Femur (tissue), 1 donor: ENCODE measurements at regions not wholly inside any gene's neighbourhood (a gene's known extent, or its start where the extent isn't known, plus 50 kb on each side); places are given as distances from the start of the nearest gene placed in this dataset.
"Not testable (repeated sequence)": the region's sequence is repeated elsewhere in the genome, so short reads cannot be mapped to it uniquely, and the experiment has no call there.

ENCODE experiments used
- DNase-seq: peaks from one replicate; pipeline ENCODE4 v3.0.0-alpha.2; 2017

DNA sequence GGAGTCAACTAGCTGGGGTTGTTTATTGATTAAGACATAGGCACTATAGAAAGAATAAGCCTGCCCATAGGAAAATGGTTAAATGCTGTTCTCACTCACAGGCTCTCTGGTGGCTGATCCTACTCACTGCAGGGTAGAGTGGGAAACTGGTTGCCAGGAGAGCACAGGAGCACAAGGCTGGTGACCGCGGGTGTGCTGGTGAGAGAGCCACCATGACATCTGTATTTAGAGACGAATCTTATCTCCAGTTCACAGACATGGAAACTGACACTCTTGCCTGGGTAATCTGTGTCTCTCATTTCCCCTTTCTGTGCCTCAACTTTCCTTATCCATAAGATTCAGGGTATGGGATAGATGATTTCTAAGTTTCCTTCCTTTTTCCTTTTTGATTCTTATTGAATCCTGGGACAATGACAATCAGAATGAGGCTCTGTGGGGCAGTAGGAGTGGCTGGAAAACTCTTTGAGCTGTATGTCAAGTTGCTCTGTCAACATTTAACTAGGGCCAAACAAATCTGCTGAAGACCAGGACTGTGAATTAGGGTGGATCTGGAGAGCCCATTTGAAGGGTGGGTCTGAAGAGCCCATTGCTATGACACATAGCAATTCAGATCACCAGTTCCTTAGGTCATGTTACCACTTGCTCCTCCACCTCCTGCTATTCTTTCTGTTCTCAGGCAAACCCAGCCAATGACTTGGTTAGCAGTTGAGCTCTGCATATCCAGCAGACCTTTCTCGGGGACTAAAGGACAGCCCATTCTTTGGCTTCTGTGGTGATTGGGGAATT is 286.1 kb upstream of the TBL1XR1 start:
- no peak for DNase-seq

DNA sequence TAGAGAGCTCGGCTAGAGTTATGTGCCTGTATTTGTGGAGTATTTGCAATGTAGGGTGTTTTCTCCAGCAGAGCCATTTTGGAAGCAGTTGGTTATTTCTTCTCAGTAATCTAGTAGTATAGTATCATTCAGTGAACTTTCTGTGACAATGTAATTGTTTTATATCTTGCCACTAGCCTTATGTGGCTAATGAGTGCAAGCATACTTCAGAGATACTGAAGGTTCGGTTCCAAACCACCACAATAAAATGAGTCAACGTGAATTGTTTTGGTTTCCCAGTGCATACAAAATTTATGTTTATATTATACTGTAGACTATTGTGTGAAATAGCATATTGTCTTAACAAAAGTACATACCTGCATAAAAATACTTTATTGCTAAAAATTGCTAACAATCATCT is 286.9 kb upstream of the TBL1XR1 start:
- DNase-seq, result no peak

DNA sequence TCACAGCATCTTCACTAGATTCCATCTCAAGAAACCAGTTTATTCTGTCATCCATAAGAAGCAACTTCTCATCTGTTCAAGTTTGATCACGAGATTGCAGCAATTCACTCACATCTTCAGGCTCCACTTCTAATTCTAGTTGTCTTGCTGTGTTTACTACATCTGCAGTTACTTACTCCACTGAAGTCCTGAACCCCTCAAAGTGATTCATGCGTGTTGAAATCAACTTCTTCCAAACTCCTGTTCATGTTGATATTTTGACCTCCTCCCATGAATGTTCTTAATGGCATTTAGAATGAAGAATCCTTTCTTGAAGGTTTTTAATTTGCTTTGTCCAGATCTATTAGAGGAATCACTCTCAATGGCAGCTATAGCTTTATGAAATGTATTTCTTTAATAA is 287.6 kb upstream of the TBL1XR1 start:
- no peak for DNase-seq

DNA sequence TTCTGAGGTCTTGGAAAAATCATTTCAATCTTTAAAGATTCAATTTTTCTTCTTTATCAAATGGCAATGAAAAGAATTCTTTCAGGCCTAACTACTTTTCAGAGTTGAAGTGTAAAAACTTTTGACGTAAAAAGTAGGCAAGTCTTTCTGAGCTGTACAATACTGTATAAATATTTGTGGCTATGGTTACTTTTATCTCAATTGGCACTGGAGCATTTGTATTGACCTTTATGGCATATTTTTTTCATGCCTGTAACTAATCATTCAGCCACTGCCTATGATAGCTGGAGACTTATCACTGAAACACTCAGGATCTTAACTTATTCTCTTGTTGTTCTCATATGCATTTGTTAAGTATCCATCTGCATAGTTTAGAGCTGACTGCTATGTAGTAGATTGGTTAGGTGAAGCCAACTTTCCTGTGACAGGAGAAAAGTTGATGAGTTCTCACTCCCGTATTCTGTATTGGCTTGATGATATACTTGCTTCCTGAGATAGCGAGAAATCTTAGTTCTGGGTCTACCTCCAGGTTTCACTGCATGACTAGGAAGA is 290.4 kb upstream of the TBL1XR1 start:
- DNase-seq, result no peak

DNA sequence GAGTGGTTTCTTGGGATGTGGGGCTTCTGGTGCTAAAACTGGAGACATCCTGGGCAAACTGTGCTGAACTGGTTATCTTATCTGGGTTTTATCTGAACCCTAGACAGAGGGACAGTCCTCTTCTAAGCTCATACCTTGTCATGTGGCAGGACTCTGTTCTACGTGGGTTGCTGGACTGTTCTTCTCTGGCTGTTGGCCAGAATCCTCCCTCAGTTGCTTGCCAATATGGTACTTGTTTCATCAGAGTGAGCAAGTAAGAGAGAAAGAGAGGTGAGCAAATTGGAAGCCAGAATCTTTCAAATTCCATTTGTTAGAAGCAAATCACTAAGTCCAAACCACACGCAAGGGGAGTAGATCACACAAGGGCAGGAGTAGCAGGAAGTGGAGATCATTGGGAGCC is 291.5 kb upstream of the TBL1XR1 start:
- DNase-seq, result no peak

DNA sequence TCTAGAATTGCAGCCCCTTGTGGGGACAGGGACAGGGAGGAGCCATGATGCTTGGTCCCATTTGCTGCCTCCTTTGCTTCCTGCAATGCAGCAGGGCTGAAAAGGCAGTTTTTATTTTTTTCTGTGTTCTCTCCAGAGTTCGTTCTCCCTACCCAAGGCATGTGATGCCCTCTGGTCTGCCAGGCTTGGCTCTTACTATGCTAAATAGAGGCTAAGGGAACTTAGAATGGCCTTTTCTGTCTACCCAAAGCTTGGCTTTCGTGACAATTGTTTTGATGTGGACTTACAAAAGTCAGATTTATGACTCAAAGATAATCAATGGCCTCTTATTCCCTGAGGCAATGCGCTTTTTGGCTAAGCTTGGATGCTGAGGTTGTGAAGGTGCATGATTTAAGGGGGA is 293.3 kb upstream of the TBL1XR1 start:
- no peak for DNase-seq

DNA sequence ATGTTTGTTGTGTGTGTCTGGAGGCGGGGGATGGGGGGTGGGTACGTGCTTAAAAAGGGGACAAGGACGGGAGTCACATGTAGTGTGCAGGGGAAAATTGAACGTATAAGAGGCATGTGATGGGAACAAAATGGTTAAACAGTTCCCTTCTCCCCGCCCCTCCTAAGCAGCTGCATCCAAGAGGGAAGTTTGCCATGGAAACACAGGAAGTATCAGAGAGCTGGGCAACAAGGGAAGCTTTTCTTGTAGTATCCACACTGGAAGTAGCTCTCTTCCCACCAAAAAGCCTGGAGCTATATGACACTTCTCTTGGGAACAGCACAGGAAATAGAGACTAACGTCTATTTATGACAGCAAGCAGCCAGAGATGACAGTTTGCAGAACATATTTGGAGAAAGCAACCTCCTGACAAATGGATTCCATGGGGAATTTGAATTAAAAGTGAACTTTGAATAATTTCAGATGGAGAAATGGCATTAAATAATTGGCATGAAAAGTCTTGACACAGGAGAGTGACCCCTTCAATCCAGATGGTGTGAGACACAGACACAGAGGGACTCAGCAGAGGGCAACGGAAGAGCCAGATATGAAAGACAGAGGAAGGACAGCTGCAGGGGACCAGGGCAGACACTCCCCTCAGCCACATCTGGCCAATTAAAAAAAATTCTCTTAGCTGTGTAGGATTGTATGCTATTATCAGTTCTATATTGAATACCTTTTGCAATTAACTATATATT is 294.2 kb upstream of the TBL1XR1 start:
- DNase-seq, result peak; percentile 87

DNA sequence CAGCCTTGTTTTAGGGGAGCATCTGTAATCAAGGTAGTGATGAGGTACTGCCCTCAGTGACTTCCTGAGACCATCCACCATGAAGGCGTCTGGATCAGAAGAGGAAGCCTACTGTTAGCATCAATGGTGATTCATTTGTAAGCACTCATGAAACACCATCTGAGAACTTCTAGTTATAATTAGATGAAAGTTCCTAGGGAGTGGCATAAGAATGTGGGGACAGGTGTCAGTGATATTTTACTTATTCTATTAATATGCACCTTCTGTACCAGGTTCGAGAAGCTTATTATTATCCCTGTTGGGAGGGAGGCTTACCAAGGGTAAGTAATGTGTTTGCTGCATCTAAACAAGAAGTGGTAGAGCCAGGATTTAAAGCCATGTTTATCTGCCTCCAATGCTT is 295.8 kb upstream of the TBL1XR1 start:
- no peak for DNase-seq

DNA sequence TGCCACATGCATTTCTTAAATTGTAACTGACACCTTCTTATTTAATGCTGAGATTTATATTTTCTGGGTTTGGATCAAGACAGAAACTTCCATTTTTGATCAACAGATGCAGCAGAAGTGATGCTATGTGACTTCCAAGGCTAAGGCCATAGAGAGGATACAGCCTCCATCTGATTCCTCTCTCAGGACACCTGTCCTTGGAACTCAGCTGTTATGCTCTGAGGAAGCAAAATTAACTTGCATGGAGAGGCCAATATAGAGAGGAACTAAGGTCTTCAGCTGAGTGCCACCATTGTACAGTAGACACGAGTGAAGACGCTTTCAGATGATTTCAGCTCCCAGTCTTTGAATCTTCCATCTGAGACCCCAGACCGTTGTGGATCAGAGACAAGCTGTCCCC is 296.9 kb upstream of the TBL1XR1 start:
- DNase-seq, result no peak

DNA sequence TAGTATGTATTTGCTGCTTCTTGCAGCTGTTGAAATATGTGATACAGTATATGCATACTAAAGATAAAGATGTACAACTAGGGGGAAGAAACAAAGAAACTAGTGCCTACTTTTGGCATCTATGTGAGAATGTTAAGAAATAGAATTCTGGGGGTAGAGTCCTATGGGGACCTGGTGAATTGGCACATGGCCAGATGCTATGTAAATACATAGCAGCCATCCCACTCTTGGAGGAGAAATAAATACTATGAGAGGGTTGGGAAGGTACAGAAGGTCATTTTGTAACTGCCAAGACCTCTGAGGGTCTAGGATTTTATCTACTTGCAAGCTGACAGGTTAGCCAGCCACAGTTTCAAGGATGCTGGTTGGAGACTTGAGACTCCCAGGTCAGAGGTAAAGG is 298.3 kb upstream of the TBL1XR1 start:
- no peak for DNase-seq

DNA sequence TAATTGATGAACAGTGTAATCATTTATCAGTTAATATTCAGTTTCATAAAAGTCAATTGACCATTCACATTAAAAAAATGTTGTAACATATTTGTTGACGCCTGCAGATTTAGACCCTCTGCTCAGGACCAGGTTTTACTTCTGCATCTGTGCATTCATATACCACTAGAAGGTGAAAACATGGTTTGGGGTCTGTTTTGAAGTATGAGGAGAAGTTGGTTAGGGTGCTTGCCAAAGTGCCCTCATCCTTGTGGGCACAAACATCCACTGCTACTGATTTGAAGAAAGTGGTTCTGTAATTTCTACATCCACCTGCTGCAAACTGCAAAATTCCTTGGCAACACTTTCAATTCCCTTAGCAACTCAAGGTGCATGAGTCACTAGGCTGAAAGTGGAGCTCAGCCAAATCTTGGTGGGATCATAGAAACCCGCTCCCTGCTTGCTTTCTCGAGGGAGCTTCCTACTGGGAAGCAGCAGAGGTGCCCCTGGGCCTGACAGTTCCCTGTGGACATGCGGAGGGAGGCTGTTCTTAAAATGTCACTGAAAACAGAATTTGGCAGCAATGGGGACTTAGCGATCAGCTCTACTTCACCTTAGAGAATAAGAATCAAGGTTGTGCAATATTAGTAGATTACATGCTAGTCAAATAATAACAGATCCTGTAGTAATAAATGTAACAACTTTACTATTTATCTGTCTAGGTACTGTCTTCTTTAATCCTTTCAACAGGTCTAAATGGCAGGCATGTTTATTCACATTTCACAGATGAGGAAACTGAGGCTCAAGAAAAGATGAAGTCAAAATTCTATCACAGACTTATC is 301.0 kb upstream of the TBL1XR1 start:
- DNase-seq, result no peak

DNA sequence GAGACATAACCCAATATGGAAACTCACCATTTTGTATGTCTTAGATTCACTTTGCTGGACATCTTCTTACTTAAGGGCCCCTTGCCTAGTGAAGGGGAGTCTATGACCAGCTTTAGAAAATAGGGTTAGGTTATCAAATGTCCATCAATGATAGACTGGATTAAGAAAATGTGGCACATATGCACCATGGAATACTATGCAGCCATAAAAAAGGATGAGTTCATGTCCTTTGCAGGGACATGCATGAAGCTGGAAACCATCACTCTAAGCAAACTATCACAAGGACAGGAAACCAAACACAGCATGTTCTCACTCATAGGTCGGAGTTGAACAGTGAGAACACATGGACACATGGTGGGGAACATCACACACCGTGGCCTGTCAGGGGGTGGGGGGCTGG is 301.8 kb upstream of the TBL1XR1 start:
- DNase-seq, result not testable (repeated sequence)

DNA sequence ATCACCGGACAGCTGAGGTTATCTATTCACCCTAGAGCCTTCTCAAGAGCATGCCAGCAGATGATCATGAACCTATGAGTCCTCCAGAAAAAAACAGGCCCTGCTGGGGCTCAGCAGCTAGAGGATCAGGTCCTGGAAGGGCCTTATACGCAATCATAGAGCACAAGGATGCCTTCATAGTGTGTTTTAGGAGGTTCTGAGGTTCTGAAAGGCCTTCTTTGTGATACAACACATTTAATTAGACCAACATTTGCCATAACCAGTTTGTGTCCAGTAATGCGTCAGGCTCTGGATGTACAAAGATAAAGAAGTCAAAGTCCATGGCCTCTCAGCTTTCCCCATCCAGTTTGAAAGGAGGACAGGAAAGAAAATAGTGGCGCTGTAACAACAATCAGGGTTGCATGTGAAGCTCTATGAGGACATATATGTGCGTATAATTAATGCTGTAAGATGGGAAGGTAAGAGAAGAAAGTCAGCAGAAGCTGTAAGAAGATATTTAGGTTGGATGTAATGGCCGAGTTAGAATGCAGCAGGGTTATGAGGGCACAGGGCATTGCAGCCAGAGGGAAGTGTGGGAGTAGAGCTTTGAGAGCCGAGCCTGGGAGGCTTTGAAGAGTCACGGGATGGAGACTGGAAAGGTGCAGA is 302.6 kb upstream of the TBL1XR1 start:
- no peak for DNase-seq

DNA sequence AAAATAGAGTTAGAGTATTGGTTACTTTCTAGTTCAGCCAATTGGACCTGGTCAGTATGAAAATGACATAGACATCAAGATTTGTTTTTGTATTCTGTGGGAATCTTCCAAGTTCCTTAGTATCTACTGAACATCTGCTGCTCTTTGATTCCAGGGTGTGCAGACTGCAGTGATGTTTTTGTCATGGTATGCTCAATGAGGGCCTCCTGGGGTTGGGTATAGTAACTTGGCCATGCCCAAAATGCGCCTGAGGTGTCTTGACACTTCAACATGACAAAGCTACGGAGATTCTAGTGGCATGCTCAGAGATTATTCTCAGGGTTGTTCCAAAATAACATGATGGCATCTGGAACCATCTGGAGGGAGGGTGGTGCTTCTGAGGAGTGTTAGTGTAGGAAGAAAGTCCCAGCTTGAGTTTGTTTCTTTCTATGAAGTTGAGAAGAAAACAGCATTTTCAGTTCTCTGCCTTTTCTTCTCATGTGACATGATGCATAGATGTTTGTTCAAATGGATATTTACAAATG is 313.5 kb upstream of the TBL1XR1 start:
- DNase-seq, result no peak

DNA sequence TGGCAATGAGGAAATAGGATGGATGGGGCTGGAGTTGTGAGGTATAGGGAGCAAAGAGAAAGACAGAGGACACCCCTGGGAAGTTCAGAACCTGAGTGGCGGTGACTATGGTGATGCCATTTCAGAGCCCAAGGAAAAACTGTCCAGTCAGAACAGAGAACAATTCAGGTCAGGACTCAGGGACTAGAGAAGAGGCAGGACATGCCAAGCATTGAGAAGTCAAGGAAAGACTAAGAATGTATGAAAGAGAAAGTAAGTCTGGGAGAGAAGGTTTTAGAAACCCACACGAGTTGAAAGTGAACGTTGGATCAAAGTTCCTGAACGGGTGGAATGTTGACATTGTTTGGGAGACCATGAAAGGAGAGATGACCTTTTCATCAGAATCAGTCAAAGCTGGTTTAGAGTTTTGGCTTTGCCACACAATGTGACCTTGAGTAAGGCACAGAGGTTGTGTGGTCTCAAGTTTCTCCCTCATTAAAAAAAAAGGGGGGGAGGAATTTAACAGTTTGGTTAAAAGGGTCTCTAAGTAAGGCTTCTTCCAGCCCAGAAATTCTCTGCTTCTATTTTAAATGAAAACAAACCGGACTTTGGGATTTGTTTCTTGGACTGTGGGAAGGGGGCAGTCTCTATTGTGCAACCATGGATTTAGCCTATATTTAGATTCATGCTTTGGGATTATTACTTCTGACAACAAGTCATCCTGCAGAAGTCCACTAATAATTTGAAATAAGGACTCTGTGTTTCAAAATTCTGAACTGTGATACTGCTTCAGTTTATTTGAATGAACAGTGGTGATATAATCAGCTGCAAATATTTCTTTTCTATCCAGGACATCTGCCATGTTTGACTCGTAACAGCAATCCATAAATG is 315.9 kb upstream of the TBL1XR1 start:
- DNase-seq, result no peak

DNA sequence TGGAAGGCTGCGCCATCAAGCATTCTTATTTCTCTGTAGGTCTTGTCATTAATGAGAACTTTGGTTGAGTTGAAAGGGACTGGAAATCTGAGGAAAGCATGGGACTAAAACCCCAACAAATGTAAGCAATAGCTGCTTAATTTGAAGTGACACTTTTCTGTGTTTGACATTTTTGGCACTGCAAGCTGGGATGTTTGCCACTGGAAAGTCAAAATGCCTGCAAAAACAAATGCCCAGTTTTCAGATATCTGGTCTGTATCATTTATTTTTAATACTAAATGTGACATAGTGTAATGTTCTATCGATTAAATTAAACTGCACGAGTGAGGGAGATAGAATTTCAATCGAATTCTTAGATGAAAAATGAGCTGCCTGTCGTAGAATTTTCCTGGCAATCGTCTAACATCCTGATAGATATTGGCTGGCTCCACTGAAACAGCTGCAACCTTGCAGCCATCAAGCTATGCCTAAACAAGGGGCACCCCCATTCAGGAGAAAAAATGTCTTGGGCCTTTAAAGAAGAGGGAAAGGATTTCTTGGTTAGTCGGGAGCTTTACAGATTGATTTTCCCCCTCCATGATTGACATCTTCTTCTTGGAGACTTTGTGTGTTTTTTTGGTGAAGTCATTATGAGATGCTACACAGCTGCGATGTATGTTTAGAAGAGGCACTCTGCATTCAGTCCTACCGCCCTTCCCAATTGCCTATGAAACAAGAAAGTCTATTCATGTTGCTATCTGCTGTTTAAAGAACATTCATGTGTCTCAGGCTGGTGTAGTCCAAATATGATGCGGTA is 316.7 kb upstream of the TBL1XR1 start:
- DNase-seq, result peak; percentile 39

DNA sequence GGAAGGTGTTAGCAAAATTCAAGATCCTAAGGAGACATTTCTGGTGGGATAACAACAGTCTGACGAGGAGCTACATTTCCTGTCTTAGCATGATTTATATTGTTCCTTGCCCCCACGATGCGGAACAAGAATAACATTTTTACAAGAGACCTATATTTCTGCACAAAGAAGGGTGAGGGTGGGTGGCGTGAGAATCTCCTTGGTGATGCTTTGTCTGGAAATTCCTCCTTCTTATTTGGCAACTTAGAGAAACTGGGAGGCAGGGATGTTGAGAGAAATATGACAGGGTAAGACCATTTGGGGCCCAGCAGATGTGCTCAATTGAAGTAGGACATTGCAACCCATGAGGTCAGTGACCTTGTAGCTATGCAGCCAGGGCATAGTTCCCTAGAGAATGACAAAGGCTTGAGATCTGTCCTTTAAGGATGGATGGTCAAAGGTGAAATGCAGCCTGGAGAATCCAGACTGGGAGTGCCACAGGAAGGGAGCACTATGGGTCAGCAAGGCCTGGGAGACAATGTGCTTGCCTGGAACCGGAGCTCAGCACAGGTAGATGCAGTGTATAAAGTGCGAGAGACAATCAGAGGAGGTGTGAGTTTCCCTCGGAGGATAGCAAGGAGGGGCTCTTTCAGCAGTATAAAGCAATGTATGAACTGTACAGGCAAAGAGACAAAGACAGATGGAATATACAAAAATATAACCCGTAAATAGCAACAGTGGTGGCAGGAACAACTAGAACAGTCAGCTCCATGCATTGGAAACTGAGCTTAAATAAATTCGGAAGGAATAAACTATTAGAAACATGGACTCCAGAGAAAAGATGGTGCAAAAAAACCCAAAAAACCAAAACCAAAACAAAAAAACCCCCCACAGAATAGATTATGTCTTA is 317.6 kb upstream of the TBL1XR1 start:
- DNase-seq, result no peak

DNA sequence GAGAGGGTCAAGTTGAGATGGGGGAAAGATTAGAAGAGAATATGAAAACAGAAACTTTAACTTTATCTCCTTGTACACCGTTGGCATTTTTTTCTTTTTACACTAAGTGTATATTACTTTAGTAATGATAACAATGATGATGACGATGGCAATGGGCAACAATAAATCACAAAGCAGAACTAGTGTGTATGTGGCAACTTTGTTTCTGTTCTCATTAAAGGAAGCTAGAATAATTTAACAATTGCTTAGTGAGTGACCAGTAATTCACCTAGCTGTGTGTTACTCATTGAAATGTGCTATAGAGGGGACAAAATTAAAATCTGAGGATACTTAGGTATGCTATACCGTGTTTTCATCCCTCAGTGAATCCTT is 318.5 kb upstream of the TBL1XR1 start:
- no peak for DNase-seq

DNA sequence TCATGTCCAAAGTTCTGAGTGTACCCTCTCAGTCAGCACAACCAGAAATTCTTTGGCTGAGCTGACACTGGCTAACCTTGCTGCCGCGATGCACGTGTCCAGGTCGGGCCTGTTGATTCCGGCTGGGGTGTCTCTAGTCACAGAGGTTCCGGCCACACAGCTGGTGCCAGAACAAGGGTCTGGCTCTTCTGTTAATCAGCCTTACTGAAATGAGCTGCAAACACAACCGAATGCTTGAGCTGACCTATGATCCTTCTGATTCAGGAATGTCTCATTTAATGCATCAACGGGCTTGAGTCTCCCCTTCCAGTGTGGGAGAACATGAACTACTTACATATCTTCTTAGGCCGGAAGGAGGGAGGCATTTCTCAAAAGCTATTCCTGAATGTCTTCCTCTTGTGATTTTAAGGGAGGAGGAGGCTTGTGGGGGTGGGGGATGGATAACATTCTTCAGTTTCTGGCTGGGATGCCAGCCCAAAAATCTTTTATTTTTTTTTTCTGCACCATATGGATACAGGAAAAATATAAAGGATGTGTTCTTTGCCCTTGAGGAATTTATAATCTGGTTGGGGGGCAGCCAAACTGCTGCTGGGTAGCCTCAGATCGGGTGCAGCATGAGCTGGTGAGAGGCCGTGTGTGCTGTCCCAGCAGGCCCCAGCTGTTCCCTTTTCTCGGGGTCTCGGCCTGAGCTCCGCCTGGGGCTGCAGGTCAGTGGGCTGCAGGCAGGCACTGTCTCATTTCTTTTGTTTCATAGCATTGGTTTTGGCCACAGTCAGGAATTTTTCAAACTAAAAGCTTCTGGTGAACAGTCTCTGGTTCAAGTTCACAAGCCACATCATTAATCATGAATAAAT is 319.1 kb upstream of the TBL1XR1 start:
- DNase-seq, result peak; percentile 75
